Activated CD4-positive, alpha-beta T cell treated with anti-CD3 and anti-CD28 coated beads, Interleukin-2, Interleukin-6, amounts not matched to agents 100 ng/mL and 50 ng/mL, durations not matched to agents 16 hours and 8 hours (primary cell): ENCODE measurements at regions not wholly inside any gene's neighbourhood (a gene's known extent, or its start where the extent isn't known, plus 50 kb on each side); places are given as distances from the start of the nearest gene placed in this dataset.

Experiments
- DNase-seq: peaks from one replicate; pipeline ENCODE4 v3.0.0-alpha.2; 2020

- no peak for DNase-seq
Measured at GRCh38 chr3:43906849-43907507, 216.2 kb downstream of the ABHD5 start.

- no peak for DNase-seq
Measured at GRCh38 chr3:43907508-43907858, 216.7 kb downstream of the ABHD5 start.

GRCh38 chr3:43908456-43908855 is 217.7 kb downstream of the ABHD5 start:
- no peak for DNase-seq

GRCh38 chr3:43909149-43909548 is 218.4 kb downstream of the ABHD5 start:
- DNase-seq, result no peak

GRCh38 chr3:43910750-43911149 is 220.0 kb downstream of the ABHD5 start:
- DNase-seq, result no peak

- DNase-seq, result no peak
Measured at GRCh38 chr3:43913036-43913948, 222.6 kb downstream of the ABHD5 start.

- DNase-seq, result no peak
Measured at GRCh38 chr3:43914269-43914668, 223.5 kb downstream of the ABHD5 start.

GRCh38 chr3:43915546-43915945 is 224.8 kb downstream of the ABHD5 start:
- DNase-seq, result no peak

GRCh38 chr3:43917361-43917760 is 226.6 kb downstream of the ABHD5 start:
- DNase-seq, result no peak

GRCh38 chr3:43919029-43919428 is 228.3 kb downstream of the ABHD5 start:
- DNase-seq, result no peak

GRCh38 chr3:43921056-43921648 is 230.4 kb downstream of the ABHD5 start:
- no peak for DNase-seq

GRCh38 chr3:43922374-43922773 is 231.6 kb downstream of the ABHD5 start:
- DNase-seq, result no peak

- DNase-seq, result no peak
Measured at GRCh38 chr3:43923104-43923882, 232.6 kb downstream of the ABHD5 start.

- DNase-seq, result no peak
Measured at GRCh38 chr3:43926055-43926454, 235.3 kb downstream of the ABHD5 start.

GRCh38 chr3:43932921-43933320 is 242.2 kb downstream of the ABHD5 start:
- no peak for DNase-seq

- no peak for DNase-seq
Measured at GRCh38 chr3:43948013-43948412, 257.3 kb downstream of the ABHD5 start.

- DNase-seq, result no peak
Measured at GRCh38 chr3:43949594-43949993, 258.9 kb downstream of the ABHD5 start.

- DNase-seq, result no peak
Measured at GRCh38 chr3:43950775-43951174, 260.0 kb downstream of the ABHD5 start.

- no peak for DNase-seq
Measured at GRCh38 chr3:43951813-43952212, 261.1 kb downstream of the ABHD5 start.

- DNase-seq, result no peak
Measured at GRCh38 chr3:43953380-43953779, 262.6 kb downstream of the ABHD5 start.

GRCh38 chr3:43953814-43954692 is 263.3 kb downstream of the ABHD5 start:
- DNase-seq, result no peak

- no peak for DNase-seq
Measured at GRCh38 chr3:43956945-43957344, 266.2 kb downstream of the ABHD5 start.
